DLD1 (cell line): ENCODE measurements at regions not wholly inside any gene's neighbourhood (a gene's known extent, or its start where the extent isn't known, plus 50 kb on each side); places are given as distances from the start of the nearest gene placed in this dataset.

Experiments
- in situ Hi-C: cut with HindIII; loops from 2 replicates; pipeline ENCODE4 v1.10.0; 2017; ENCODE audit warnings: low sequenced_read_pairs

DNA sequence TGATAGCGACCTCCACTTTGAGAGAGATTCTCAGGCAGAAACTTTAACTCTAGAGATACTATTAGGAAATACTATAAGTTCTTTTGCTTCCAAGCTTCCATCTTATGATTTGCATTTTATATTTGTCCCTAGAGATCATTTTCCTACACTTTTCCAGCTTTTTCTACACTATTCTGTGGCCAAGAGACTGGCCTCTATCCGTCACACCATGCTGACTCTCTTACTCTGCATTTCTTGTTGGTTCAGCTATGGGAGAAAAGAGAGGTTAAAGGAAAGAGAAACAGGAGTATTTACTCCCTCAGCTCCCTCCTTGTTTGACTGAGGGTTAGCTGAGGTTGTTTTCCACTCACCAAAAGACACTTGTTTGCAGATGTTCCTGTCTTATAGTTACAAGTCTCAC, 665.6 kb upstream of the CXADR start:
- in situ Hi-C loops, result no loop called here

DNA sequence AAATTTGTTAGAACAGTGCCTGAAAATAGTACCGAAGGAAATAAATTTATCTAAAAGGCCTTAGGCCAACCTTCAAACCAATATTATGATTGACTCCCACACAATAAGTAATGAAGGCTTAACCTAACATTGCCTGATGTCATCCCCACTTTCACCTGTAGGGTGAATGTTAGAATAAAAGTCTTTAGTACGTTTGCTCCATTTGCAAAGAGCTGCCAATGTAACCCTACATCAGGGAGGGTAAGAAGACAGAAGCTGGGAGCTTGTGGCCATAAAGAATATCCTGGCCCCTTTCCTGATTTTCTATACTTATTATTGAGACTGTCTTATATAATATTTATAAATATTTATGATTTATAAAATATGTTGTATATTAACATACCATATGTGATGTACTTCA, 661.8 kb upstream of the CXADR start:
- in situ Hi-C loops, result no loop called here

DNA sequence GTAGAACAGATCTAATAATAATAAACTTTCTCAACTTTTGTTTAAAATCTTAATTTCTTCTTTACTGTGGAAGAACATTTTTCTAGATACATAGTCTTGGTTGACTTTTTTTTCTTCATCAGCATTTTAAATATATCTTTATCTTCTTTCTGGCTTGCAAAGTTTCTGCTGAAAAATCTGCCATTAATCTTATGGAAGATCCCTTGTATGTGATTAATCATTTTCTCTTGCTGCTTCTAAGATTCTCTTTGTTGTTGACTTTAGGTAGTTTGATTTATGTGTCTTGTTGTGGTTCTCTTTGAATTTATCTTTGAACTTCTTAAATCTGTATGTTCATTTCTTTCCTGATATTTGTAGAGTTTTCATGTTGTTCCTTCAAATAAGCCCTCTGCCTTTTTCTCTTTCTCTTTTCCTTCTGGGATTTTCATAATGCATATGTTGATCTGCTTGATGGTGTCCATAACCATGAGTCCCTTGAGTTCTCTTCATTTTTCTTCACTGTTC, 657.6 kb upstream of the CXADR start:
- in situ Hi-C loops, result no loop called here

GRCh38 chr21:16863362-16863905, 649.4 kb upstream of the CXADR start:
- in situ Hi-C loops, result no loop called here

DNA sequence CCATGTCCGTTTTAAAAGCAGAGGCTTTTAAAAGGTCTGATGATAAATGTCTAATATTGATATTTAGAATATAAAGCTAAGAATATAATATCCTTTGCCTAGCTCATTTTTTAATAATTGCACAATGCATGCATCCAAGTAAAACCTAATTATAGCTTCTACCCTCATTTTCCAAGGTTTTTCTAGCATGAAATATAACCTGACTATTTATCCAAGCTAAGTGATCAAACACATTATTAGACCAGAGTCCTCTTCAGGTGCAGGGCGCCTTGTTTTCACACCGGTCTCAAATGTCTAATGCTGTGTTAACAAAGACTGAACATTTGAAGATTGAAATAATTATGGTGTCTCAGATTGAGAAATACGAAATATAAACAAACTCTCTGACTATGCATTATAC, 648.9 kb upstream of the CXADR start:
- in situ Hi-C loops, result no loop called here

DNA sequence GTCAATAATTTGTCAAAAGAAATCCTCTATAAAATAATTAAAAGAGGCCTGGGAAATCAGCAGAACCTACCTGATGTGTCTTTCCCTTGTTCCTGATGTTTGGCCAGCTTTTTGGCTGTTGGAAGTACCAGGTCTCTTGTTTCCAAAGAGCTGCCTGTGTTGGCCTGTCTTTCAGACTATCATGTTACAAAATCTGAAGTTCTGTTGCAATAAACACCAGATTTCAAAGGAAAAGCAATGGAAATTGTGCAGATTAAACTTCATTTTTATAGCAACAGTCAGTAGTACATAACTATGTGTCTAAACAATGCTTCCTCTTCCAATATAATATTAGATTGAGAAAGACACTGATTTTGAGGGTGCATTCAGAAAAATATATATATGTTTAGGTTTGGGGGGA, 647.2 kb upstream of the CXADR start:
- in situ Hi-C loops, result no loop called here

GRCh38 chr21:16866851-16867250, 646.0 kb upstream of the CXADR start:
- in situ Hi-C loops, result no loop called here

DNA sequence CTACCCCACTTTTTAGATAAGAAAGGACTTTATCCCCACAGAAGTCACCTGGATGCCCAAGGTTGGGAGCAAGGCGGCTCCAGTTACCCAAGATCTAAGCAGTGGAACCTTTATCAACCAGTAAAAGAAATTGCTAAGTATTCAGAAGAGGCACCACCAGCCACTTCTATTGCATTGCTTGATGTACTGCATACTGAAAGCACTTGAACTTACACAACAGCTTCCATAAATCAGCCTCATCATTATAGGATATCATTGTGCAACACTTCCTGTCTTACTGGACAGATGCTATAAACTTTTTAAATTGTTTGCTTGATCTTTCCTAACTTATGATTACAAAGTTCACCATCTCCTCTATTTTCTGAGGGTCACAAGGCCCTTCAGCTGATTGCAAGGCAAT, 642.7 kb upstream of the CXADR start:
- in situ Hi-C loops, result no loop called here

DNA sequence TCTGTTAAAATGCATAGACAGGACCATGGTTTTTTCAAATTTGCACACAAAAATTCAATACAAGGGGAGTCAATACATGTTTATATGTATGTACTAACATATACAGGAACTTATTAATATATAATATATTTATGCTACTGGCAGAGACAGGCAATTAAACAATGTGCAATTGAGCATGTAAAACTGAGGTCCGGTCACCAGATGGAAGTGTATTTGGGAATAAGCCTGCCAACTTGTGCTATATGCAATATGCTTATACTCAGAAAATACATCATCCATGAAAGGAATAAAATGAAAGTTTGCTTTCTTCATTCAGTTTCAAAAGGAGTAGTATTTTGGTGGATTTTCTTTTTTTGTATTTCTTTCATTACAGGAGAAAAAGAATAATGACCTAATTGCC, 640.2 kb upstream of the CXADR start:
- in situ Hi-C loops, result no loop called here

- in situ Hi-C loops, result no loop called here
Measured at GRCh38 chr21:16873176-16873575, 639.7 kb upstream of the CXADR start.

- in situ Hi-C loops, result no loop called here
Measured at GRCh38 chr21:16873596-16873995, 639.2 kb upstream of the CXADR start.

GRCh38 chr21:16879479-16879878, 633.4 kb upstream of the CXADR start:
- in situ Hi-C loops, result no loop called here

DNA sequence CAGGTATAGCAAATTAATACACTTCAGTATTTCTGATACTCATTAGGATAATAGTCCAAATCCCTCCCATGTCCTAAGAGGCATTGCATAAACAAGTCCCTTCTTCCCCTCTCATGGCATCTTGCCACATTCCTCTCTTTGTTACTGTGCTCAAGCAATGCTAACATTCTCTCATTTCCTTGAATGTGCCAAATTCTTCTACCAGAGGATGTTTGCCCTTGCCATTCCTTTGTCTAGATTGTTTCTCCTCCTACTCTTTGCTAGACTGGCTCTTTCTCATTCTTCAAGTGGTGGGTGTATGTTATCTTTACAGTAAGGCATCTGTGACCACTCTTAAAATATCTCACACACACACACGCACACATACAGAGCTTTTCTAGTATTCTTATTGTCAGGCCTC, 621.0 kb upstream of the CXADR start:
- in situ Hi-C loops, result no loop called here

- in situ Hi-C loops, result no loop called here
Measured at GRCh38 chr21:16900685-16901084, 612.2 kb upstream of the CXADR start.

- in situ Hi-C loops, result no loop called here
Measured at GRCh38 chr21:16908077-16908476, 604.8 kb upstream of the CXADR start.

DNA sequence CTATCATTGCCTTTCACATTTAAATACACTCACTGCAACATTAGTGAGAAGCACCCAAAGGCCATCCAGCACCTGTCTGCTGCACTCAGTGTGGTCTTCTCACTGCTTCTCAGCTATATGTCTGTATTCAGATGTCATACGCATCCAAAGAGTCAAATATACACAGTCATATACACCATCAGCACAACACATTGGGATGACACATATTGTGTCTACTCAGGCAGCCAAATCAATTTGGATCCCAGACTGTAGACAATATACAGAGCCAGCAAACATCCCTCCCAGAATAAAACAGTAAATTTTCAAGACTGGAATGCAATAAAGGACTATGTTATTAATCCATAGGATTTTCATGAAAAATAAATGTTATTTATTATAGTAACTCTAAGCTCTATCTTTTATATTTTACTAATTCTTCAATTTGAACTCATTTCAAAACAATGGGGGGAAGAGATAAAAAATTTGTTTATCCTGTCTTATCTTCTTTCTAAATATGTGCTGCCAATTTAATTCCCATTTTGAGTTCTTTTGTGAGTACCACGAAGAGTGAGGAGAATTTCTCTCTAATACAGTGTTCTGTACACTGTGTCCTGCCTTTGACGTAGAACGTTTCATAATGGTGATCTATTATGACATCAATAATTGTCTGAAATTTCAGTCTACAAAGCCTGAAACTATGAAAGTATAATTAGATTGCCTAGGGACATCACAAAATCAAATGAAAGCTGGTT, 602.2 kb upstream of the CXADR start:
- in situ Hi-C loops, result no loop called here

DNA sequence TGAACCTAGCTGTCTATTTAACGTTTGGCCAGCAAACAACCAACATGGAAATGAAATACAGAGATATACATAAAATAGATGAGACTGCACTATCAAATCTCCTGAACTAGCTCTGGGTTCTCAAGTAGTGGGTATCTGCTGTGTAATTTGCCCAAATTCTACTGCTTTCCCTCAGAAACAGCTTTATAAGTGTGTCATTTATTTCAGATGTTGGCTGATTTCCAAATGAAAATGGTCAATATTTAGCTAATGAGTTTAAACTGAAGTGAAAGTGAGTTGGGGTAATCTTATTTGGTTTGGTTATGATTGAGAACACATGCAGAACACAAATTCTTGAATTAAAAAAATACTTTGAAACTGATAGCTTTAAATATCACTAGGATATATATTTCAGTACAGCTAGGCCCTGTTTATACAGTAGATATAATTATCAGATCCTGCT, 601.7 kb upstream of the CXADR start:
- in situ Hi-C loops, result no loop called here

DNA sequence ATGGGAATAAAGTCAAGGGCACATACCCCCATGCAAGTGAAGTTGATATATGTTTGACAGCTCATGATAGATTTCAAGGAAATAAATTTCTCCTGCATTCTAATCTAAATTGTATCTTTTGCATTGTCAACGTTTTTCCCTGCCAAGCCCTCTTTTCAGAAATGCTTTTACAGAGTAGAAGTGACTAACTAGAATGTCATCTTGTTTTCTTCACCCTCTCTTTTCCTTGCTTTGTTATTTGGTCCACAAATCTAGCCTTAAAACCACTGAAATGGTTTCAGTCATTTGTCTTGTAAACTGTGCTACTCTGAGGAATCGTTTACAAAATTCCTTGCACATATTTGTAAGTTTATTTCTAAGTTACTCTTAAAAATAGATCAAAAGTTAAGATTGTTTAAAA, 600.8 kb upstream of the CXADR start:
- in situ Hi-C loops, result no loop called here

DNA sequence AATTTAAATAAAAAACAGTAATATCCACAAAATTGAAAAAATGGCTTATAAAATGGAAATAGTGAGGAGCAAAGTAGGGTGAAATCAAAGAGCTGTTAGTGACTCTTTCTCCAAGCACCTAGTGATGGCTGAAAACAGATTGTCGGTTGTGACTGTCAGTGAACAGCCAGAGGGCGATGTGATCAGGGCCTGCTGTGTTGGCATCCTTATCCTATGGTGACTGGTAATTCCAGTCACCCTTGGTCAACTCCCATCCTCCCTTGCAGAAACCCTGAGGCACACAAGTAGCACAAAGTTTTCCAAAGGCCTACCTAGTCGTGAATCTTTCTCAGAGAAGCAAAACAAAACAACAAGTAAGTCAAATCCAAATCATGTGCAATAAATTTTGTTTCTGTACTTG, 599.8 kb upstream of the CXADR start:
- in situ Hi-C loops, result no loop called here

DNA sequence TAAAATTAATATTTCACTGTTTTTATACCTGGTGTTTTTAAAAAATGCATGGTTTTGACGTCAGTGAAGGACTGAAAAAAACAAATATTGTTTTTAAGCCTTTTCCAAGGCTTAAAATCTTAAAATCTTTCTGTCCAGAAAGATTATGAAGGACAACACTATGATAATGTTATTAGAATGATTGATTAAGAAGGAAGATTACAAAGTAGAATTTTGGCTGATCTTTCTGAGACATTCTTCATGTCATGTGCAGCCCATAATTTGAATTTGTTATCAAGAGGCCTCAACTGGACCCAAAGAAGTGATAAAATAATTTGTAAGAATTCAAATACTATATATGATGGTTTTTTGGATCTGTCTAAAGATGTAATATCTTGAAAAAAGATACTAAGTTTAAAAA, 584.4 kb upstream of the CXADR start:
- in situ Hi-C loops, result no loop called here

GRCh38 chr21:16932314-16932713, 580.5 kb upstream of the CXADR start:
- in situ Hi-C loops, result no loop called here

GRCh38 chr21:16942703-16943102, 570.1 kb upstream of the CXADR start:
- in situ Hi-C loops, result no loop called here

GRCh38 chr21:16943231-16943630, 569.6 kb upstream of the CXADR start:
- in situ Hi-C loops, result no loop called here
